Ishikawa (cell line): ENCODE measurements at regions not wholly inside any gene's neighbourhood (a gene's known extent, or its start where the extent isn't known, plus 50 kb on each side); places are given as distances from the start of the nearest gene placed in this dataset.

Experiments used
- CEBPB ChIP-seq: IDR thresholded peaks from 2 replicates; pipeline ENCODE4 v1.6.1; 2012
- CREB1 ChIP-seq: IDR thresholded peaks from 2 replicates; pipeline ENCODE4 v1.6.1; 2012; ENCODE audit warnings: low read depth
- EGR1 ChIP-seq: IDR thresholded peaks from 2 replicates; pipeline ENCODE4 v1.6.1; 2012
- EP300 ChIP-seq: IDR thresholded peaks from 2 replicates; pipeline ENCODE4 v1.6.1; 2012; ENCODE audit warnings: borderline replicate concordance
- FOXM1 ChIP-seq: IDR thresholded peaks from 2 replicates; pipeline ENCODE4 v1.6.1; 2012; ENCODE audit warnings: low read depth, borderline replicate concordance
- NFIC ChIP-seq: IDR thresholded peaks from 2 replicates; pipeline ENCODE4 v1.6.1; 2012
- RAD21 ChIP-seq: IDR thresholded peaks from 2 replicates; pipeline ENCODE4 v1.6.1; 2012; ENCODE audit warnings: low read depth
- TAF1 ChIP-seq: IDR thresholded peaks from 2 replicates; pipeline ENCODE4 v1.6.1; 2012; ENCODE audit warnings: low read depth, mild to moderate bottlenecking
- TEAD4 ChIP-seq: IDR thresholded peaks from 2 replicates; pipeline ENCODE4 v1.6.1; 2012
- YY1 ChIP-seq: IDR thresholded peaks from 2 replicates; pipeline ENCODE4 v1.6.1; 2012; ENCODE audit warnings: low read depth
- TF ChIP-seq, protein P1 (sequence below): IDR thresholded peaks from 2 replicates; pipeline ENCODE4 v1.6.1; 2012
- TF ChIP-seq, protein P2 (sequence below): IDR thresholded peaks from 2 replicates; pipeline ENCODE4 v1.6.1; 2012
- TF ChIP-seq, protein P3 (sequence below): IDR thresholded peaks from 2 replicates; pipeline ENCODE4 v1.6.1; 2012; ENCODE audit warnings: low read depth, mild to moderate bottlenecking

DNA sequence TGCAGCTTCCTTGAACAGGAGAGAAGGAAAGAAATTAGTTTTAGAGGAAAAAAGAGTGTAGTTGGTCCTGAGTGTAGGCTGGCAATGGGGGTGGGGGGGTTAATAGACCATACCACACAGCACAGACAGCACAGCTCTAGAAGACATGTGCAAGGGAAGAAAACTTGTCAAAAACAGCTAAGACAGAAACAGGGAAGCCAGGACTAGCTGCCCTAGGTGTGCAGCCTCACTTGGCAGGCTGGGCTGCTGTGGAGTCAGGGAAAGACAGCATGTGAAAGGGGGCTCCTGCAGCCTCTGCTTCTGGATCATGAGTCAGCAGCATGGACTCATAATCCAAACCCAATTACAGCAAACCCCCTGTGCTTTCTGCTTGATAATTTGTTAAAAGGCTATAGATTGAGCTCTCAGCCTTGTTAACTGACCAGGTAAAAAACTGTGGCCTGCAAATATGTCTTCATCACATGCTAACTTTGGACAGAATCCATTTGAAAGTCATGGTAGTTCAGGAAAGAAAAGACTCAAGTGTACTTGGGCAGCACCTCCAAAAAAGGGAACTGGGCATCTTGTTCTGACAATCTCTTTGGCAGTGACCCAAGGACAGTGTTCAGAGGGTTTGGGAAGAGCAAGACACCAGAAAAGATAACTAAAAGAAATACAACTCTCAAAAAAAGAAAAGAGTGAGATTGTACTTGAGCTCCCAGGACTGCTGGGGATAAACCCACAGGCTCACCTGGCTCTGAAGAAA lies 142.2 kb upstream of the VWC2 start:
- TF ChIP-seq RAD21: no peak
- TF ChIP-seq, protein P1, sequence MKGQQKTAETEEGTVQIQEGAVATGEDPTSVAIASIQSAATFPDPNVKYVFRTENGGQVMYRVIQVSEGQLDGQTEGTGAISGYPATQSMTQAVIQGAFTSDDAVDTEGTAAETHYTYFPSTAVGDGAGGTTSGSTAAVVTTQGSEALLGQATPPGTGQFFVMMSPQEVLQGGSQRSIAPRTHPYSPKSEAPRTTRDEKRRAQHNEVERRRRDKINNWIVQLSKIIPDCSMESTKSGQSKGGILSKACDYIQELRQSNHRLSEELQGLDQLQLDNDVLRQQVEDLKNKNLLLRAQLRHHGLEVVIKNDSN: no peak
- TF ChIP-seq, protein P2, sequence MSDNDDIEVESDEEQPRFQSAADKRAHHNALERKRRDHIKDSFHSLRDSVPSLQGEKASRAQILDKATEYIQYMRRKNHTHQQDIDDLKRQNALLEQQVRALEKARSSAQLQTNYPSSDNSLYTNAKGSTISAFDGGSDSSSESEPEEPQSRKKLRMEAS: no peak
- TF ChIP-seq FOXM1: no peak
- TF ChIP-seq YY1: no peak
- no peak for TF ChIP-seq TAF1
- TF ChIP-seq, protein P3, sequence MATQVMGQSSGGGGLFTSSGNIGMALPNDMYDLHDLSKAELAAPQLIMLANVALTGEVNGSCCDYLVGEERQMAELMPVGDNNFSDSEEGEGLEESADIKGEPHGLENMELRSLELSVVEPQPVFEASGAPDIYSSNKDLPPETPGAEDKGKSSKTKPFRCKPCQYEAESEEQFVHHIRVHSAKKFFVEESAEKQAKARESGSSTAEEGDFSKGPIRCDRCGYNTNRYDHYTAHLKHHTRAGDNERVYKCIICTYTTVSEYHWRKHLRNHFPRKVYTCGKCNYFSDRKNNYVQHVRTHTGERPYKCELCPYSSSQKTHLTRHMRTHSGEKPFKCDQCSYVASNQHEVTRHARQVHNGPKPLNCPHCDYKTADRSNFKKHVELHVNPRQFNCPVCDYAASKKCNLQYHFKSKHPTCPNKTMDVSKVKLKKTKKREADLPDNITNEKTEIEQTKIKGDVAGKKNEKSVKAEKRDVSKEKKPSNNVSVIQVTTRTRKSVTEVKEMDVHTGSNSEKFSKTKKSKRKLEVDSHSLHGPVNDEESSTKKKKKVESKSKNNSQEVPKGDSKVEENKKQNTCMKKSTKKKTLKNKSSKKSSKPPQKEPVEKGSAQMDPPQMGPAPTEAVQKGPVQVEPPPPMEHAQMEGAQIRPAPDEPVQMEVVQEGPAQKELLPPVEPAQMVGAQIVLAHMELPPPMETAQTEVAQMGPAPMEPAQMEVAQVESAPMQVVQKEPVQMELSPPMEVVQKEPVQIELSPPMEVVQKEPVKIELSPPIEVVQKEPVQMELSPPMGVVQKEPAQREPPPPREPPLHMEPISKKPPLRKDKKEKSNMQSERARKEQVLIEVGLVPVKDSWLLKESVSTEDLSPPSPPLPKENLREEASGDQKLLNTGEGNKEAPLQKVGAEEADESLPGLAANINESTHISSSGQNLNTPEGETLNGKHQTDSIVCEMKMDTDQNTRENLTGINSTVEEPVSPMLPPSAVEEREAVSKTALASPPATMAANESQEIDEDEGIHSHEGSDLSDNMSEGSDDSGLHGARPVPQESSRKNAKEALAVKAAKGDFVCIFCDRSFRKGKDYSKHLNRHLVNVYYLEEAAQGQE: no peak
- TF ChIP-seq CEBPB: no peak
- TF ChIP-seq NFIC: no peak
- no peak for TF ChIP-seq EP300
- no peak for TF ChIP-seq CREB1
- TF ChIP-seq TEAD4: no peak
- no peak for TF ChIP-seq EGR1
